Lower leg skin (tissue), 3 donors: ENCODE measurements at regions not wholly inside any gene's neighbourhood (a gene's known extent, or its start where the extent isn't known, plus 50 kb on each side); places are given as distances from the start of the nearest gene placed in this dataset.

Experiments used
- POLR2A ChIP-seq, 2 donors: fragments of 450-650 bp; IDR thresholded peaks; one replicate each; pipeline ENCODE4 v1.6.1; 2016 to 2017; ENCODE audit warnings: antibody characterized with exemption in 2 of 2, mild to moderate bottlenecking in 1 of 2, moderate library complexity in 1 of 2
- TF ChIP-seq, protein P1 (sequence below), 3 donors: fragments of 450-650 bp; IDR thresholded peaks; one replicate each; pipeline ENCODE4 v1.5.1; 2016; ENCODE audit warnings: antibody characterized with exemption in 3 of 3, mild to moderate bottlenecking in 3 of 3, moderate library complexity in 2 of 3

DNA sequence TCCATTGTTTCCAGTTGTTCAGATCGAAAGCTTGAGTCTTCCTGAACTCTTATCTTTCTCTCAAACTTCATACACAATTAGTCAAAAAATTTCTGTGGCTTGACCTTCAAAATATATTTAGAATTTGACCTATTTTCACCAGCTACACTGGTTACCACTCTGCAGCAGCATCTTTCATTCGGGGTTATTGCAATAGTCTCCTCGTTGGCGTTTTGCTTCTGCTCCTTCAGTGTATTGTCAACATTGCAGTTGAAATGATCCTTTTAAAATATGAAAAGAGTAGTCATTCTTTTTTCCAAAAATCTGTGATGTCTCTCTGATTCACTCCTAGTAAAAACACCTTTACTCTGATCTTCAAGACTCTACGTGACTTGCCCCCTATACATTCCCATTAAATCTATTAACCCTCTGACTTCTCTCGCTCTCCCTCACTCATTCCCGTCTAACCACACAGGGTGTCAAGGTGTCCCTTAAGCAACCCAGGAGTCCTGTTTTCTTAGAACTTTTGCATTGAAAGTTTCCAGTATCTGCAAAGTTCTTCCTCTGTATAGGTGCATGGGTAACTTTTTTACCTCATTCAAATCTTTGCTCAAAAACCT lies 480.2 kb upstream of the B3GALT2 start:
- TF ChIP-seq, protein P1, sequence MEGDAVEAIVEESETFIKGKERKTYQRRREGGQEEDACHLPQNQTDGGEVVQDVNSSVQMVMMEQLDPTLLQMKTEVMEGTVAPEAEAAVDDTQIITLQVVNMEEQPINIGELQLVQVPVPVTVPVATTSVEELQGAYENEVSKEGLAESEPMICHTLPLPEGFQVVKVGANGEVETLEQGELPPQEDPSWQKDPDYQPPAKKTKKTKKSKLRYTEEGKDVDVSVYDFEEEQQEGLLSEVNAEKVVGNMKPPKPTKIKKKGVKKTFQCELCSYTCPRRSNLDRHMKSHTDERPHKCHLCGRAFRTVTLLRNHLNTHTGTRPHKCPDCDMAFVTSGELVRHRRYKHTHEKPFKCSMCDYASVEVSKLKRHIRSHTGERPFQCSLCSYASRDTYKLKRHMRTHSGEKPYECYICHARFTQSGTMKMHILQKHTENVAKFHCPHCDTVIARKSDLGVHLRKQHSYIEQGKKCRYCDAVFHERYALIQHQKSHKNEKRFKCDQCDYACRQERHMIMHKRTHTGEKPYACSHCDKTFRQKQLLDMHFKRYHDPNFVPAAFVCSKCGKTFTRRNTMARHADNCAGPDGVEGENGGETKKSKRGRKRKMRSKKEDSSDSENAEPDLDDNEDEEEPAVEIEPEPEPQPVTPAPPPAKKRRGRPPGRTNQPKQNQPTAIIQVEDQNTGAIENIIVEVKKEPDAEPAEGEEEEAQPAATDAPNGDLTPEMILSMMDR (IDR thresholded peaks at IDR 0.05) = no peak
- no peak for TF ChIP-seq POLR2A (IDR thresholded peaks at IDR 0.05)
